Central memory CD8-positive, alpha-beta T cell (primary cell): ENCODE measurements at regions not wholly inside any gene's neighbourhood (a gene's known extent, or its start where the extent isn't known, plus 50 kb on each side); places are given as distances from the start of the nearest gene placed in this dataset.
"Not testable (repeated sequence)": the region's sequence is repeated elsewhere in the genome, so short reads cannot be mapped to it uniquely, and the experiment has no call there.

Experiments
- ATAC-seq: fragments of 150-1000 bp; cut with Tn5 transposase; replicated peaks from 2 replicates; pipeline ENCODE4 v1.10.0; 2022; ENCODE audit warnings: mild to moderate bottlenecking, moderate FRiP score, moderate number of reproducible peaks; ENCODE audit not compliant: poor library complexity, severe bottlenecking; ENCODE audit errors: extremely low read depth
- DNase-seq, 2 donors: peaks; one replicate each; pipeline ENCODE4 v3.0.0; 2021; ENCODE audit warnings: low spot score in 2 of 2
- H3K27ac Mint-ChIP-seq: one replicate; pipeline ENCODE4 v1.8.0; 2022; ENCODE audit warnings: low read depth, mild to moderate bottlenecking, moderate library complexity, mixed read lengths
- H3K27me3 Mint-ChIP-seq: one replicate; pipeline ENCODE4 v1.8.0; 2022; ENCODE audit warnings: mixed read lengths
- H3K36me3 Mint-ChIP-seq: one replicate; pipeline ENCODE4 v1.8.0; 2022; ENCODE audit warnings: mild to moderate bottlenecking, moderate library complexity, mixed read lengths; ENCODE audit not compliant: insufficient read depth
- H3K4me1 Mint-ChIP-seq: one replicate; pipeline ENCODE4 v1.8.0; 2022; ENCODE audit warnings: mixed read lengths
- H3K4me3 Mint-ChIP-seq: one replicate; pipeline ENCODE4 v1.8.0; 2022; ENCODE audit warnings: mild to moderate bottlenecking, moderate library complexity, mixed read lengths
- H3K9me3 Mint-ChIP-seq: one replicate; pipeline ENCODE4 v1.8.0; 2022; ENCODE audit warnings: mixed read lengths

- Mint-ChIP-seq H3K27me3 (no peaks in the 10 kb centered on the region), H3K9me3 (peaks cover 14% of the 10 kb centered on the region), H3K36me3 (peaks cover 1% of the 10 kb centered on the region), H3K4me3 (no peak overlapping the region), H3K27ac (no peak overlapping the region), H3K4me1 (no peaks in the 10 kb centered on the region)
- ATAC-seq = no peak
- DNase-seq = no peak
These were observed 442.5 kb downstream of the SPATA31D1 start for GRCh38 chr9:82431121-82431520.

GRCh38 chr9:82433290-82433931, 444.8 kb downstream of the SPATA31D1 start:
- H3K27ac Mint-ChIP-seq, ATAC-seq, H3K36me3 Mint-ChIP-seq, H3K4me1 Mint-ChIP-seq, DNase-seq, H3K4me3 Mint-ChIP-seq, H3K27me3 Mint-ChIP-seq: not testable (repeated sequence)
- peaks cover 12% of the 10 kb centered on the region for H3K9me3 Mint-ChIP-seq

- H3K9me3 Mint-ChIP-seq = peaks cover 16% of the 10 kb centered on the region
- H3K36me3 Mint-ChIP-seq = peaks cover 1% of the 10 kb centered on the region
- H3K27me3 Mint-ChIP-seq = no peaks in the 10 kb centered on the region
- ATAC-seq (no peak), DNase-seq (no peak)
- no peaks in the 10 kb centered on the region for H3K4me1 Mint-ChIP-seq
- H3K4me3 Mint-ChIP-seq = no peak overlapping the region
- H3K27ac Mint-ChIP-seq = no peak overlapping the region
These were observed 447.9 kb downstream of the SPATA31D1 start for GRCh38 chr9:82436475-82436874.

- H3K27me3 Mint-ChIP-seq = not testable (repeated sequence)
These were observed 448.6 kb downstream of the SPATA31D1 start for GRCh38 chr9:82437183-82437582.

GRCh38 chr9:82438581-82438980, 450.0 kb downstream of the SPATA31D1 start:
- no peaks in the 10 kb centered on the region for H3K27me3 Mint-ChIP-seq
- no peaks in the 10 kb centered on the region for H3K36me3 Mint-ChIP-seq
- no peak overlapping the region for H3K4me3 Mint-ChIP-seq
- DNase-seq (no peak), ATAC-seq (no peak)
- H3K9me3 Mint-ChIP-seq = peaks cover 24% of the 10 kb centered on the region
- H3K27ac Mint-ChIP-seq = no peak overlapping the region
- H3K4me1 Mint-ChIP-seq = no peaks in the 10 kb centered on the region

More at GRCh38 chr9:82437183-82437582, 448.6 kb downstream of the SPATA31D1 start:
- not testable (repeated sequence) for H3K27ac Mint-ChIP-seq, ATAC-seq, H3K4me1 Mint-ChIP-seq, H3K36me3 Mint-ChIP-seq, H3K4me3 Mint-ChIP-seq, DNase-seq
- H3K9me3 Mint-ChIP-seq = peaks cover 16% of the 10 kb centered on the region

GRCh38 chr9:82443312-82443711, 454.7 kb downstream of the SPATA31D1 start:
- H3K9me3 Mint-ChIP-seq = peaks cover 30% of the 10 kb centered on the region
- no peak overlapping the region for H3K4me3 Mint-ChIP-seq
- no peak for ATAC-seq
- H3K27ac Mint-ChIP-seq = no peak overlapping the region
- no peaks in the 10 kb centered on the region for H3K27me3 Mint-ChIP-seq
- H3K4me1 Mint-ChIP-seq = no peaks in the 10 kb centered on the region
- DNase-seq = no peak
- H3K36me3 Mint-ChIP-seq = no peaks in the 10 kb centered on the region

GRCh38 chr9:82445556-82445955, 457.0 kb downstream of the SPATA31D1 start:
- H3K27ac Mint-ChIP-seq = no peak overlapping the region
- no peak for DNase-seq
- H3K4me3 Mint-ChIP-seq = no peak overlapping the region
- no peaks in the 10 kb centered on the region for H3K36me3 Mint-ChIP-seq
- ATAC-seq = no peak
- no peaks in the 10 kb centered on the region for H3K27me3 Mint-ChIP-seq
- H3K4me1 Mint-ChIP-seq = no peaks in the 10 kb centered on the region
- H3K9me3 Mint-ChIP-seq = peaks cover 26% of the 10 kb centered on the region

- H3K36me3 Mint-ChIP-seq = no peaks in the 10 kb centered on the region
- no peak overlapping the region for H3K4me3 Mint-ChIP-seq
- H3K9me3 Mint-ChIP-seq = peaks cover 27% of the 10 kb centered on the region
- DNase-seq (no peak), ATAC-seq (no peak)
- no peaks in the 10 kb centered on the region for H3K4me1 Mint-ChIP-seq
- H3K27me3 Mint-ChIP-seq = no peaks in the 10 kb centered on the region
- no peak overlapping the region for H3K27ac Mint-ChIP-seq
These were observed 458.8 kb downstream of the SPATA31D1 start for GRCh38 chr9:82447343-82447742.

- ATAC-seq = no peak
- peaks cover 3% of the 10 kb centered on the region for H3K36me3 Mint-ChIP-seq
- peaks cover 24% of the 10 kb centered on the region for H3K9me3 Mint-ChIP-seq
- no peak overlapping the region for H3K27ac Mint-ChIP-seq
- no peak overlapping the region for H3K4me3 Mint-ChIP-seq
- no peak for DNase-seq
- no peaks in the 10 kb centered on the region for H3K27me3 Mint-ChIP-seq
- no peaks in the 10 kb centered on the region for H3K4me1 Mint-ChIP-seq
These were observed 461.4 kb downstream of the SPATA31D1 start for GRCh38 chr9:82449986-82450385.

- H3K27me3 Mint-ChIP-seq = no peaks in the 10 kb centered on the region
- H3K4me3 Mint-ChIP-seq = no peak overlapping the region
- H3K36me3 Mint-ChIP-seq = peaks cover 3% of the 10 kb centered on the region
- no peak for DNase-seq
- peaks cover 17% of the 10 kb centered on the region for H3K9me3 Mint-ChIP-seq
- H3K27ac Mint-ChIP-seq = no peak overlapping the region
- no peaks in the 10 kb centered on the region for H3K4me1 Mint-ChIP-seq
- no peak for ATAC-seq
These were observed 466.1 kb downstream of the SPATA31D1 start for GRCh38 chr9:82454509-82455190.

GRCh38 chr9:82456642-82457041, 468.1 kb downstream of the SPATA31D1 start:
- no peak overlapping the region for H3K4me3 Mint-ChIP-seq
- peaks cover 3% of the 10 kb centered on the region for H3K36me3 Mint-ChIP-seq

GRCh38 chr9:82457298-82457697, 468.7 kb downstream of the SPATA31D1 start:
- no peak for ATAC-seq
- no peak overlapping the region for H3K4me3 Mint-ChIP-seq
- H3K27ac Mint-ChIP-seq = no peak overlapping the region
- peaks cover 3% of the 10 kb centered on the region for H3K36me3 Mint-ChIP-seq
- no peaks in the 10 kb centered on the region for H3K4me1 Mint-ChIP-seq
- H3K27me3 Mint-ChIP-seq = no peaks in the 10 kb centered on the region
- peaks cover 16% of the 10 kb centered on the region for H3K9me3 Mint-ChIP-seq
- DNase-seq = no peak

More at GRCh38 chr9:82456642-82457041, 468.1 kb downstream of the SPATA31D1 start:
- ATAC-seq = no peak
- no peaks in the 10 kb centered on the region for H3K4me1 Mint-ChIP-seq
- H3K27me3 Mint-ChIP-seq = no peaks in the 10 kb centered on the region
- peaks cover 17% of the 10 kb centered on the region for H3K9me3 Mint-ChIP-seq
- DNase-seq = no peak
- H3K27ac Mint-ChIP-seq = no peak overlapping the region

GRCh38 chr9:82457891-82458290, 469.3 kb downstream of the SPATA31D1 start:
- Mint-ChIP-seq H3K4me1 (no peaks in the 10 kb centered on the region), H3K27ac (no peak overlapping the region), H3K4me3 (no peak overlapping the region), H3K36me3 (peaks cover 3% of the 10 kb centered on the region), H3K9me3 (peaks cover 16% of the 10 kb centered on the region), H3K27me3 (no peaks in the 10 kb centered on the region)
- no peak for DNase-seq
- no peak for ATAC-seq
